Esophagus squamous epithelium (tissue), 5 donors: ENCODE measurements at regions not wholly inside any gene's neighbourhood (a gene's known extent, or its start where the extent isn't known, plus 50 kb on each side); places are given as distances from the start of the nearest gene placed in this dataset.

Experiments used
- DNase-seq: peaks from one replicate; lab custom pipeline; 2025; lab: John Stamatoyannopoulos, UW
- H3K27ac ChIP-seq, 4 donors: fragments of 200-600 bp; sonication (generic); one replicate each; pipeline ENCODE4 v1.5.1; 2016 to 2019; ENCODE audit warnings: mild to moderate bottlenecking in 1 of 4
- H3K27me3 ChIP-seq, 4 donors: fragments of 200-600 bp; sonication (generic); 1 replicate in 3 of 4; 2 replicates in 1 of 4; pipeline versions ENCODE4 v1.5.1 to v1.6.0; 2017 to 2021; ENCODE audit warnings: antibody characterized with exemption in 1 of 4
- H3K36me3 ChIP-seq, 3 donors: fragments of 200-600 bp; sonication (generic); one replicate each; pipeline ENCODE4 v1.5.1; 2016 to 2019
- H3K4me1 ChIP-seq, 3 donors: fragments of 200-600 bp; sonication (generic); one replicate each; pipeline ENCODE4 v1.5.1; 2017 to 2019
- H3K4me3 ChIP-seq, 4 donors: fragments of 200-600 bp; sonication (generic); 1 replicate in 3 of 4; 2 replicates in 1 of 4; pipeline ENCODE4 v1.5.1; 2016 to 2019; ENCODE audit warnings: mild to moderate bottlenecking in 2 of 4, moderate library complexity in 1 of 4
- H3K9me3 ChIP-seq, 3 donors: fragments of 200-600 bp; sonication (generic); one replicate each; pipeline ENCODE4 v1.5.1; 2016 to 2019
- CTCF ChIP-seq, 6 experiments: fragments of 450-650 bp in 4 of 6; fragments of 200-600 bp in 2 of 6; sonication (generic) in 2 of 6; IDR thresholded peaks; one replicate each; pipeline ENCODE4 v1.5.1; 2016 to 2019; ENCODE audit warnings: antibody characterized with exemption in 6 of 6, mild to moderate bottlenecking in 4 of 6, moderate library complexity in 4 of 6
- POLR2A ChIP-seq, 4 donors: fragments of 450-650 bp; IDR thresholded peaks; one replicate each; pipeline ENCODE4 v1.6.1; 2017; ENCODE audit warnings: antibody characterized with exemption in 4 of 4, mild to moderate bottlenecking in 4 of 4, moderate library complexity in 3 of 4
- WGBS, 2 donors: methylation state at CpG; one replicate each; pipeline ENCODE4 v1.1.5; 2018; 5-methylcytosine and 5-hydroxymethylcytosine counted together
- intact Hi-C: fragments of 100-400 bp; cut with DNase I; formaldehyde crosslinking; loops from one replicate; pipeline ENCODE4 v1.15.0; 2022
- donor health status: DM: yes; HTN: yes; CAD: no.

GRCh38 chr14:22434901-22435550 lies 154.0 kb downstream of the DAD1 start:
- no peaks in the 10 kb centered on the region for H3K27me3 ChIP-seq
- no peak overlapping the region for H3K27ac ChIP-seq
- H3K4me3 ChIP-seq, result no peak overlapping the region
- H3K36me3 ChIP-seq, result no peaks in the 10 kb centered on the region
- DNase-seq, result no peak
- 70 to 86% methylated on average over 5 to 6 of the region's 6 CpGs for WGBS, 2 donors
- no peaks in the 10 kb centered on the region for H3K9me3 ChIP-seq
- intact Hi-C loops, result no loop called here
- TF ChIP-seq POLR2A (IDR thresholded peaks at IDR 0.05) (no peak), CTCF (IDR thresholded peaks at IDR 0.05) (no peak)
- peaks cover 16 to 53% (median 26%) of the 10 kb centered on the region in 3 donors for H3K4me1 ChIP-seq

GRCh38 chr14:22434030-22434429 lies 155.0 kb downstream of the DAD1 start:
- Histone ChIP-seq H3K27me3 (no peaks in the 10 kb centered on the region), H3K36me3 (no peaks in the 10 kb centered on the region), H3K27ac (no peak overlapping the region), H3K9me3 (no peaks in the 10 kb centered on the region), H3K4me1 (peaks cover 18 to 63% (median 29%) of the 10 kb centered on the region in 3 donors), H3K4me3 (no peak overlapping the region)
- 90 to 94% methylated on average over 4 of the region's 4 CpGs for WGBS, 2 donors
- intact Hi-C loops, result no loop called here
- no peak for DNase-seq
- no peak for TF ChIP-seq POLR2A (IDR thresholded peaks at IDR 0.05)
- TF ChIP-seq CTCF (IDR thresholded peaks at IDR 0.05), result no peak

GRCh38 chr14:22433069-22433468 lies 156.0 kb downstream of the DAD1 start:
- no peak for TF ChIP-seq POLR2A (IDR thresholded peaks at IDR 0.05)
- no peak for TF ChIP-seq CTCF (IDR thresholded peaks at IDR 0.05)
- DNase-seq, result no peak
- 55 to 56% methylated on average over 4 of the region's 4 CpGs for WGBS, 2 donors
- Histone ChIP-seq H3K36me3 (no peaks in the 10 kb centered on the region), H3K4me3 (no peak overlapping the region), H3K9me3 (no peaks in the 10 kb centered on the region), H3K27me3 (no peaks in the 10 kb centered on the region), H3K4me1 (peaks cover 25 to 72% (median 38%) of the 10 kb centered on the region in 3 donors), H3K27ac (peak overlapping the region in 2 of 4 donors; percentile 31 to 40)
- intact Hi-C loops, result no loop called here

GRCh38 chr14:22432348-22432976 lies 156.6 kb downstream of the DAD1 start:
- Histone ChIP-seq H3K4me1 (peaks cover 31 to 78% (median 43%) of the 10 kb centered on the region in 3 donors), H3K9me3 (no peaks in the 10 kb centered on the region), H3K4me3 (no peak overlapping the region), H3K27me3 (no peaks in the 10 kb centered on the region), H3K36me3 (no peaks in the 10 kb centered on the region), H3K27ac (peak overlapping the region in 3 of 4 donors; percentile 52 to 62 (median 56))
- intact Hi-C loops, result no loop called here
- 6 to 9% methylated on average over 4 of the region's 4 CpGs for WGBS, 2 donors
- no peak for DNase-seq
- TF ChIP-seq CTCF (IDR thresholded peaks at IDR 0.05) (peak in 1 of 6 experiments; percentile 8), POLR2A (IDR thresholded peaks at IDR 0.05) (no peak)

GRCh38 chr14:22429546-22430294 lies 159.3 kb downstream of the DAD1 start:
- no peak for DNase-seq
- Histone ChIP-seq H3K36me3 (no peaks in the 10 kb centered on the region), H3K9me3 (no peaks in the 10 kb centered on the region), H3K27ac (peak overlapping the region in 2 of 4 donors; percentile 37 to 70), H3K27me3 (no peaks in the 10 kb centered on the region), H3K4me3 (no peak overlapping the region), H3K4me1 (peaks cover 34 to 77% (median 46%) of the 10 kb centered on the region in 3 donors)
- TF ChIP-seq POLR2A (IDR thresholded peaks at IDR 0.05) (no peak), CTCF (IDR thresholded peaks at IDR 0.05) (no peak)
- WGBS, 2 donors, result 35 to 67% methylated on average over 6 of the region's 7 CpGs
- intact Hi-C loops, result no loop called here
